ENCODE measurements at regions not wholly inside any gene's neighbourhood (a gene's known extent, or its start where the extent isn't known, plus 50 kb on each side); places are given as distances from the start of the nearest gene placed in this dataset.

GRCh38 chr12:85688837-85689236 lies 147.4 kb downstream of the RASSF9 start:
- no peaks in the 10 kb centered on the region for H3K36me3 ChIP-seq (ENCODE audit: insufficient read depth, low read length)
- no peaks in the 10 kb centered on the region for H3K4me1 ChIP-seq (ENCODE audit: insufficient read depth, low read length)
- TF ChIP-seq CTCF (IDR thresholded peaks at IDR 0.05), result no peak
- H3K4me3 ChIP-seq (ENCODE audit: low read length), result no peak overlapping the region
- ChIA-PET CTCF (interaction anchor here (0.5 kb wide), 1 partner anchor 21 kb away, joined by 3 read pairs; no protein-coding TSS in a partner anchor), POLR2A (no interaction called here)
- Mint-ChIP-seq H3K36me3 (ENCODE audit: low read depth) (no peaks in the 10 kb centered on the region), H3K27ac (no peak overlapping the region), H3K4me3 (no peak overlapping the region), H3K27me3 (no peaks in the 10 kb centered on the region), H3K9me3 (no peaks in the 10 kb centered on the region), H3K4me1 (ENCODE audit: low read depth) (no peaks in the 10 kb centered on the region)
- intact Hi-C loops (cut with DNase I, micrococcal nuclease), result no loop called here
- peaks cover 0 to 5% of the 10 kb centered on the region in 2 experiments for H3K9me3 ChIP-seq (ENCODE audit: control insufficient read depth in 1 of 2, insufficient read depth in 1 of 2, low read length in 2 of 2)
- no peak overlapping the region for H3K27ac ChIP-seq (ENCODE audit: low read depth in 1 of 2, low read length in 2 of 2)
- no peaks in the 10 kb centered on the region for H3K27me3 ChIP-seq (ENCODE audit: control insufficient read depth in 1 of 2, insufficient read depth in 2 of 2, low read length in 2 of 2)
- DNase-seq, result no peak
- ATAC-seq (ENCODE audit: poor library complexity), result no peak

GRCh38 chr12:85690146-85690545 lies 146.1 kb downstream of the RASSF9 start:
- ChIA-PET POLR2A (no interaction called here), CTCF (no interaction called here)
- H3K4me1 ChIP-seq (ENCODE audit: insufficient read depth, low read length), result no peaks in the 10 kb centered on the region
- ATAC-seq (ENCODE audit: poor library complexity) (no peak), DNase-seq (no peak)
- no peak overlapping the region for H3K27ac ChIP-seq (ENCODE audit: low read depth in 1 of 2, low read length in 2 of 2)
- Mint-ChIP-seq H3K9me3 (no peaks in the 10 kb centered on the region), H3K36me3 (ENCODE audit: low read depth) (no peaks in the 10 kb centered on the region), H3K27ac (no peak overlapping the region), H3K4me1 (ENCODE audit: low read depth) (no peaks in the 10 kb centered on the region), H3K27me3 (no peaks in the 10 kb centered on the region), H3K4me3 (no peak overlapping the region)
- intact Hi-C loops (cut with DNase I, micrococcal nuclease), result no loop called here
- no peak overlapping the region for H3K4me3 ChIP-seq (ENCODE audit: low read length)
- H3K36me3 ChIP-seq (ENCODE audit: insufficient read depth, low read length), result no peaks in the 10 kb centered on the region
- H3K9me3 ChIP-seq (ENCODE audit: control insufficient read depth in 1 of 2, insufficient read depth in 1 of 2, low read length in 2 of 2), result peaks cover 0 to 5% of the 10 kb centered on the region in 2 experiments
- H3K27me3 ChIP-seq (ENCODE audit: control insufficient read depth in 1 of 2, insufficient read depth in 2 of 2, low read length in 2 of 2), result no peaks in the 10 kb centered on the region
- TF ChIP-seq CTCF (IDR thresholded peaks at IDR 0.05), result no peak

GRCh38 chr12:85693093-85693665 lies 143.0 kb downstream of the RASSF9 start:
- intact Hi-C loops (cut with DNase I, micrococcal nuclease), result loop anchor here in 1 of 2 experiments (2.0 kb wide), 1 partner anchor 78 kb away; no protein-coding TSS in a partner anchor
- H3K36me3 Mint-ChIP-seq (ENCODE audit: low read depth), result no peaks in the 10 kb centered on the region

More at GRCh38 chr12:85693093-85693665, 143.0 kb downstream of the RASSF9 start:
- TF ChIP-seq CTCF (IDR thresholded peaks at IDR 0.05), result no peak
- Histone ChIP-seq H3K9me3 (ENCODE audit: control insufficient read depth in 1 of 2, insufficient read depth in 1 of 2, low read length in 2 of 2) (no peaks in the 10 kb centered on the region), H3K36me3 (ENCODE audit: insufficient read depth, low read length) (no peaks in the 10 kb centered on the region), H3K4me1 (ENCODE audit: insufficient read depth, low read length) (no peaks in the 10 kb centered on the region), H3K4me3 (ENCODE audit: low read length) (no peak overlapping the region), H3K27ac (ENCODE audit: low read depth in 1 of 2, low read length in 2 of 2) (no peak overlapping the region), H3K27me3 (ENCODE audit: control insufficient read depth in 1 of 2, insufficient read depth in 2 of 2, low read length in 2 of 2) (no peaks in the 10 kb centered on the region)
- no peaks in the 10 kb centered on the region for H3K9me3 Mint-ChIP-seq
- POLR2A ChIA-PET, result no interaction called here
- ATAC-seq (ENCODE audit: poor library complexity) (no peak), DNase-seq (no peak)
- no peaks in the 10 kb centered on the region for H3K27me3 Mint-ChIP-seq
- H3K4me3 Mint-ChIP-seq, result no peak overlapping the region
- H3K4me1 Mint-ChIP-seq (ENCODE audit: low read depth), result no peaks in the 10 kb centered on the region
- H3K27ac Mint-ChIP-seq, result no peak overlapping the region
- CTCF ChIA-PET, result no interaction called here
